ENCODE measurements at regions not wholly inside any gene's neighbourhood (a gene's known extent, or its start where the extent isn't known, plus 50 kb on each side); places are given as distances from the start of the nearest gene placed in this dataset.

GRCh38 chr2:211216221-211216620 is 659.8 kb downstream of the CPS1 start:
- no peak for TF ChIP-seq ZNF274 (IDR thresholded peaks at IDR 0.05; ENCODE audit: low read depth, low read length)
- peak; percentile 28 to 53 (median 43); a peak in 5 of 6 replicates for TF ChIP-seq CTCF (IDR thresholded peaks at IDR 0.05 in 2 of 3, conservative IDR thresholded peaks at IDR 0.05 in 1 of 3; ENCODE audit: borderline replicate concordance in 1 of 3, insufficient read depth in 1 of 3, low read depth in 2 of 3, low read length in 2 of 3)
- TF ChIP-seq SP1 (IDR thresholded peaks at IDR 0.05; ENCODE audit: low read depth): no peak

All from HCT116 (cell line).